Right ventricle myocardium inferior (tissue), 1 donor: ENCODE measurements at regions not wholly inside any gene's neighbourhood (a gene's known extent, or its start where the extent isn't known, plus 50 kb on each side); places are given as distances from the start of the nearest gene placed in this dataset.
A peak's percentile ranks its signal among the peaks of the same experiment; 100 is the strongest.

ENCODE experiments used
- ATAC-seq: fragments of 200-7000 bp; cut with Tn5 transposase; one replicate; pipeline ENCODE4 v1.9.1; 2020; ENCODE audit warnings: mild to moderate bottlenecking, moderate library complexity
- DNase-seq: peaks from one replicate; pipeline ENCODE4 v3.0.0; 2021; ENCODE audit errors: missing footprints
- intact Hi-C: fragments of 100-400 bp; cut with DNase I; formaldehyde crosslinking; loops from one replicate; pipeline ENCODE4 v1.11.0; 2022
- donor health status: DM: no; HTN: yes; CAD: no; lungs with severe emphysema.

DNA sequence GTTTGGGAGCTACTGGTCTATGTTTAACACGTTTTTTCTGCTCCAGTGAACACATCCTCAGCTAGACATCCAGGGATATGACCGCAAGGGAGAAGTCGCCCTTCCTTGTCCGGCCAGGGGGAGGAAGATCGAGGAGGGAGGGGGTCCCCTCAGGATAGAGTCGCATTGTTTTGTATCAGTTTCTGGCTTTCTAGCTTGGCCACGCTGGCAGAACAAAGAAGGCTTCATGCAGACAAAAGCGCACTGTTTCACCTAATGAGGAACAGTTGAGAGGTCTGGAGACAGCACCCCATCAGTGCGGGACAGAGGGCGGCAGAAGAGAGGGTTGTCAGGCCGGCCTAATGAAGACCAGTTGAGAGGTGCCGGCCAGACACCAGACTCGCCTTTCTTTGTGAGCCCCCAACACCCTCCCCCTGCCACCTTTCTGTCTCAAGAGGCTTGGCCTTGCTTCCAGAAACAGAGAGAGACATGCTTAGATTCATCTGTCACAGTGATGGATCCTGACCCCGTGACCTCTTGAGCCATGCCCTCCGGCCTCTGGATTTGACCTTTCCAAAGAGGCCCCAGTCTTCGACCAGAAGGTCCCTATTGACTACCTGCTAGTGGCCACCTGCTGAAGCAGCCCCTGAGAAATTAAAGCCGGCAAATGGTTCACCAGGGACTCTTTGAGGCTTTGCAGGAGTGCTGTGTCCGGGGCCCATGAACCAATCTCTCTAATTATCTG lies 254.7 kb upstream of the TBX3 start:
- DNase-seq: no peak
- intact Hi-C loops: no loop called here
- ATAC-seq: no peak

DNA sequence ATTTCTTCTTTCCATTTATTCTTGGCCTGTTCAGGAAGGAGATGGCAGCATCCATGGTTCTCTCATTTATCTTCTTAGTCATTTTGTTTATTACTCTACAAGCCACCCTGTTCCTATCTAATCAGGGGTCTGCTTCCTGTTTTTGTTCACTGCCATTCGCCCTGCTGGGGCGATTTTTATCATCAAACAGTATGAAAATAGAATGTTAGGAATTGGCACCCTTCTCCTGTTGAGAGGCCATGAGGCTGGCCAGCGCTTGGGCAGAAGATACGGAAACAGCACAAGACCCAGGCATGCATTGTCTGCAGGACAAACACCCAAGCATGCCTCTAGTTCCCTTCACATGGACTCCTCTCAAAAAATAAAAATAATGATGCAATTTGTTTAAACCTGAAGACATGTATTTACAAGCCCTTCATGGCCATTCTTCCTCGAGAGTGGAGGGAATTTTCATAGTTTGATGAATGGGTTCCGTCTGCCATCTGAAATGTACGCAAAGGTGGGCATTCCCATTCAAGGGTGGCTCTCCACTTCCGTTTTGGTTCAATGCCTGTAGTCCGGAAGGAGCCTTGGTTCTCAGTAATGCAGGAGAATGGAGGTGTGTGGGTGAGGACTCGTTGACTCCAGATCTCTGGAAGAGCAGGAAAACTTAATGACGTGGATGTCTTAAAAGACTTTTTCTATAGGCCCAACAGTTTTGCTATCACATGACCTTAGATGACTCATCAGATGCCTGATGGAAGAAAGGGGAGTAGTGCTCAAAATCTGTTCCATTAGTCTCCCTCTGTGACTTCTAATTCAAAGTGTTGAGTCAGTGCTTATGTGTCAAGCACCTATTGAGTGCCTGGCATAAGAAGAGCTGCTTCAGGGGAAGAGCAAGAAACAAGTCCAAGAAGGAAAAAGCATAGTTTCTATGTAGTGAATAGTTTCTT lies 252.4 kb upstream of the TBX3 start:
- DNase-seq (no peak), ATAC-seq (no peak)
- intact Hi-C loops: no loop called here

DNA sequence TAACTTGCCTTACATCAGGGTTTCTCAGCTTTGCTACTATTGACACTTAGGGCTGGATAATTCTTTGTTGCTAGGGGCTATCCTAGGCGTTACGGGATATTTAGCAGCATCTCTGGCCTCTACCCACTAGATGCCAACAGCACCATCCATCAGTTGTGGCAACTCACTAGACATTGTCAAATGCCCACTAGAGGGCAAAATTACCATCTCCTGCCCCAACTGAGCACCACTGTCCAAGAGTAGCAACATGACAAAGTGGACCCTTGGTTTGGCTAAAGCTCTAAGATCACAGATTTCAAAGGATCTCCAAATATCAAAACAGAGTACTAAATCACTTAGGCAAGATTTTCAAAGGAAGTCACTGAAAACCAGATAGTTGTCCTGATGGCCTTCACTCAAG lies 251.7 kb upstream of the TBX3 start:
- no peak for ATAC-seq
- no peak for DNase-seq
- intact Hi-C loops: no loop called here

DNA sequence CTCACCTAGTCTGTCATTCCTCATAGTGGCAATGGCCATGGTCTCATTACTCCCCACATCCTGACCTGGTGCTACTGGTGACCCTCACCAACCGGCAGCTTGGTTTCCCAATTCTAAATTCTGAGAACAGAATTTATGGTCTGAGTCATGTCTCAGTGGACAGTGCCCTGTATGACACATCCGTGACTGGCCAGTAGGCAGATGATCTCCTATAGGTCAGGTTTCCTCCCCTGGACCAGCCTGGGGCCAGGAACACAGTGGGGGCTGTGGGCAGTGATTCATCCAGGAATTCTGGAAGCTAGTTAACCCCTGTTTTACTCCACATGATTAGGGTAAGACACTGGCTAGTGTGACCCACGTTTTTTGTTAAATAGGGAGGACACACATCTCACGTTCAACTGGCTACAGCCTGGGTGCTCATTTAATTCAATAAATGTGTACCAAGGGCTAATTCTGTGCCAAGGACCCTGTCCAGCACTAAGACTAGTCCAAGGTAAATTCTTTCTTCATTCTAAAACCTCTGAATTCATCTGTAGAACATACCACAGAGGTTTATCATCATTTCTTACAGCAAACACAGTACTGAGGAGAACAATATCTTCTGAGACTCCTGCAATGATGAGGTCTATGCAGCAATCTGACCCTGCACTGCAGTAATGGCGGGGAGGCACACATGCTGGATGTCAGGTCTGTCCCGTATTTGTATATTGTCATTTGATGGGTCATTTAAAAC lies 249.6 kb upstream of the TBX3 start:
- ATAC-seq (no peak), DNase-seq (no peak)
- intact Hi-C loops: no loop called here

DNA sequence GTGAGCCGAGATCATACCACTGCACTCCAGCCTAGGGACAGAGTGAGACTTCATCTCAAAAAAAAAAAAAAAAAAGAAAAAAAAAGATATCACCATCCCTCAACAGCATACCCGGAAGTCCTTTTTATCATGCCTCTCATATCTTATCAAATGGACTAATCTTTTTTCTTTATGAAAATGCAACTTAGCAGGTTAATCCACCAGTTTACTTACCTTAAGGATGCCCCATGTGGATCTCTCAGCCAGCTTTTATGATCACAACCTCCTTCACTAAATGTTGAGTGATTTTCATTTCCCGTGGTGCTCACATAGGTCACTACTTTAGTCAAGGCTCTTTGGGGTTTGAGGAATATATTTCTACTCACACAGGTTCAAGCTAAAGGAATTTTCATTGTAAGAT lies 248.8 kb upstream of the TBX3 start:
- ATAC-seq: no peak
- intact Hi-C loops: no loop called here
- no peak for DNase-seq

DNA sequence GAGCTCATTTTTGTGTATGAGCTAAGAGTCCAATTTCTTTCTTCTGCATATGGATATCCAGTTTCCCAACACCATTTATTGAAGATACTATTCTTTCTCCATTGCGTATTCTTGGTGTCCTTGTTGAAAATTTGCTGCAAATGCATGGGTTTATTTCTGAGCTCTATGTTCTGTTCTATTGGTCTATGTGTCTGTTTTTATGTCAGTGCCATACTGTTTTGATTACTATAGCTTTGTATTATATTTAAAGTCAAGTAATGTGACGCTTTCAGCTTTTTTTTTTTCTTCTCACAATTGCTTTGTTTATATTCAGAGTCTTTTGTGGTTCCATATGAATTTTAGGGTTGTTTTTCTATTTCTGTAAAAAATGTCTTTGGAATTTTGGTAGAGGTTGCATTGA lies 247.1 kb upstream of the TBX3 start:
- intact Hi-C loops: no loop called here

DNA sequence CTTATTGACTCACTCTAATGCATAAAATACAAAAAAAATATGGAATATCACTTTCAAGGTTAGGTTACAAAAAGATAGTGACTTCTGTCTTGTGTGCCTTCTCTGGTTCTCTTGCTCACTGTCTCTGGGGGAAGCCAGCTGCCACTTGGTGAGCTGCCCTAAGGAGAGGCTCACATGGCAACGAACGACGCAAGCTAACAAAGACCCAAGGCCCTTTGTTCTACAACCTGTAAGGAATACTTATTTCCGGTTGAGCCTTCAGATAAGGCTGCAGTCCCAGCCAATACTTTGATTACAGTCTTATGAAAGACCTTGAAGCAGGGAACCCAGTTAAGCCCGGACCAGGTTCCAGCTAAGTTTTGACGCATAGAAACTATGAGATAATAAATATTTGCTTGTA lies 242.4 kb upstream of the TBX3 start:
- no peak for DNase-seq
- no peak for ATAC-seq
- intact Hi-C loops: no loop called here

More for the DNA sequence above, 247.1 kb upstream of the TBX3 start:
- ATAC-seq (no peak), DNase-seq (no peak)

DNA sequence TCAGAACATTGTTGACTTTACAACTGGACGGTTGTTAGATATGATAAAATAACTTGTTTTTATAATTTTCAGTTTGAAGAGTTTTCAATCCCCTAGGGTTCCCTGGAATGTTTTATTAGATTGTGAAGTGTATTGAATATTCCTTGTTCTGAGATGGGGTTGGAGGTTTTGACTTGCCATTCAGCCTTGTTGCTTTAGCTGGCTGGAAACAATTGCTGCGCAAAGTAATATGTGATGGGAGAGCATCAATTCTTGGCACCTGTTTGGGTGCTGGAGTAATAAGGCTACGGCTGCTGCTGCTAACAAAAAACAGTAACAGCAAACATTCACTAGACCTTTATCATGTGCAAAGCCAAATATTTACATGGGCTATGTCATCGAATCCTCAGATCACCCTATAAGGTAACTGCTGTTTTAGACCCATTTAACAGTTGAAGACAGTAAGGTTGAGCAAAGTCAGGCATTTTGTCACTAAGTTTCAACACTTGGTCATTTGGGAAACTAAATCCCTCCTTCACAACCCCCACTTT lies 241.0 kb upstream of the TBX3 start:
- ATAC-seq: no peak
- intact Hi-C loops: no loop called here

DNA sequence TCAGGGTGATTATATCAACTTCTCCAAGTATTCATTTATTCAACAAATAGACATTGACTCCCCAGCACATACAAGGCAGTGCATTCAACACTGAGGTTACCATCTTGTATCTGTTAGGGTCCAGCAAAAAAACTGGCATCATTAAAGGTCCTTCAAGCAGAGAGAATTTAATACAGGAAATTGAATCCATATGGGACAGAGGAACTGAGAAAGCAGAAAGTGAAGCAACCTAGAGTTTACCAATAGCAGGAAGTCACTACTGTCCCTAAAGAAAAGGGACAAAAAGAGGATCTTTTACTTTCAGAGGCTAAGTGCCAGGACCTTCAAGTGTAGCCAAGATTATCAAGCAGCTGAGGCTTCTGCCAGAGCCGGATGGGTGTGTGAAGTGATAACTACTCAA lies 237.8 kb upstream of the TBX3 start:
- DNase-seq (no peak), ATAC-seq (no peak)
- intact Hi-C loops: no loop called here

More for the DNA sequence above, 241.0 kb upstream of the TBX3 start:
- no peak for DNase-seq

DNA sequence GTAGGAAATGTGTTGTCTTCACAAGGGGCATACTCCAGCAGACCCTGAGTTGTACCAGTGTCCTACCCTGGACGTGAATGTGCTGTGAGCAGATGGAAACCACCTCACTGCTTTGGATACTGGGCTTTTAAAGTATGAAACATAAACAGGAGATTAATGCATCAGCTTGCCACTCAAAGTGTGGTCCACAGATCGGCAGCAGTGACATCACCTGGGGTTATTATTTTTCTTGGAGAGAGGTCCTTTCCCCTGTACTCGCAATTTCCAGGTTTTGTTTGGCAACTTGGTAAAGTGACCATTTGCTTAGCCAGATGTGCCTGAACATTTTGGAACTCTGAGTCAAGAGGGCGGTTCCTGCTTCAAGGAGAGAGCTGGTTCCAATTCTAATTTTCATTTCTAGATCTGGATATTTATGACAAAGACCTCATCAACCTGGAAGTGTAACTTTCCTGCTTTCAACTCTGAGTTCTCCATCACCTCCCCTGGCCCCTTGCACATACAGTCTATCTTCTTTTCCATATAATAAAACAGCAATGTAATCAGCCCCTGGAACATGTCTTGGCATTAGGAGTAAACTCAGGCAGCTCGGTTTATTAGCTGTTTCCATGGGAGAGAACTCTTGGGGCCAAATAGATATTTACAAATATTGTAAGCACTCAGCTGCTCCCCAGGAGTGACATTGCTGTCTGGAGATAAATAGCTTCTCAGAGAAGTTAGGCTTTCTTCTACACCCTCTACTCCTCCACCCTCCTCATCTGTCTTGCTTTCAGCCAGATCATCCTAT lies 237.0 kb upstream of the TBX3 start:
- intact Hi-C loops: no loop called here
- DNase-seq (no peak), ATAC-seq (peak; percentile 65)

DNA sequence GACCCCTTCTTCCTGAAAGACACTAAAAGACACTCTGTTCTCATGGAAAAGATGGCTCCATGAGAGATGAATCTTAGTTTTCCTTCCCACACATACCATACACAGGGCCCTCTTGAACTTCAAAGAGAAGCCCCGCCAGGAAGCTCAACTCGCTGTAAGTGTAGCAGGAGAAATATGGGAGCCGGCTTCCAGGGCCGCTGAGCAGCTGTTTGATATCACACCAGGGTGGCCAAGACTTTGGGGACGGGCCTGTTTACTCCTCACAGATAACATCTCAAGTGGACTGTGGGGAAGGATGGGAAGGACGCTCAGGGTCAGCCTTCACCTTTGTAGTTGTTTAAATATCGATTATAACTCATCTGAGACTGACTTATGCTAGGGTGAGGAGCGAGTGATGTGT lies 235.5 kb upstream of the TBX3 start:
- intact Hi-C loops: no loop called here
- DNase-seq (no peak), ATAC-seq (no peak)

DNA sequence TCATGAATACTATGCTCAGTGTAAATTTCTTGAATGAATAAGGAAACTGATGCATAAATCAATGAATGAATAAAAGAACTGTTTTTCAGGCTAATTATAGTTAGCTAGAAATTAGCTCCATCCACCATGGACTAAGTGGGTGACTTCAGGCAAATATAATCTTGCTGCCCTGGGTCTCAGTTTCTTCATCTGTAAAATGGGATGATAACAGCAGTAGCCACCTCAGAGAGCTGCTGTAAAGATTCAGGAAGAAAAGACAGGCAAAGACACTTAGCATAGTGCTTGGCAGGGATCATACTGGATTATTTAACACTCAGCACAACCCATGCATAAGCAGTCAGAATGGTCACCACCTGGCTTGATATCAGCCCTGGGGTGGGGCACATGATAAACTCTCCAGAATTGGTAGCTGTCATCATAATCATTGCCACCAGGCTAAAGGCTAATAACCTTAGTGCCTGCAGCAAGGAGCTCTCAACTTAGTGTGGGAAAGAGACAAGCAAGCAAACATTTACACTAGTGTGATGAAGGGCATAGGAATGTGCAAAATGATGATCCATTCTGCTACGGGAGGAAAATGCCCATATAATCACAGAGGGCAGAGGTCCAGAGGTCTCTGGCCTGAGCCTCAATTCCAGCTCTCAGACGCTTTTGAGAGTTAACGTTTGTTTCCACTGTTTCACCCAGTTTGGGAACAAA lies 234.7 kb upstream of the TBX3 start:
- intact Hi-C loops: no loop called here
- ATAC-seq: no peak
- no peak for DNase-seq

DNA sequence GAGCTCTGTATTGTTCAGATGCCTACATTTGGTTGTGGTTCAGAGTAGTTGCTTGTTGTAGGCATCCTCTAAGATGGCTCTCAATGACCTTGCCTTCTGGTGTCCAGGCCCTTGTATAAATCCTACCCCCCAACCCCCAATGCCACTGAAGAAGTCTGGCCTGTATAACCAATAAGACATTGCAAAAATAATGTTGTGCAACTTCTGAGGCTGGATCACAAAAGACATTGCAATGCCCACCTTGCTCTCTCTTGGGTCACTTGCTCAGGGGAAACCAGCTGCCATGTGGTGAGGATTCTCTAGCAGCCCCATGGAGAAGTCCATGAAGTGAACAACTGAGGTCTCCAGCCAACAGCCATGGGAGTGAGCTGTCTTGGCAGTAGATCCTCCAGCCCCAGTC lies 234.0 kb upstream of the TBX3 start:
- intact Hi-C loops: no loop called here
- no peak for DNase-seq
- no peak for ATAC-seq

DNA sequence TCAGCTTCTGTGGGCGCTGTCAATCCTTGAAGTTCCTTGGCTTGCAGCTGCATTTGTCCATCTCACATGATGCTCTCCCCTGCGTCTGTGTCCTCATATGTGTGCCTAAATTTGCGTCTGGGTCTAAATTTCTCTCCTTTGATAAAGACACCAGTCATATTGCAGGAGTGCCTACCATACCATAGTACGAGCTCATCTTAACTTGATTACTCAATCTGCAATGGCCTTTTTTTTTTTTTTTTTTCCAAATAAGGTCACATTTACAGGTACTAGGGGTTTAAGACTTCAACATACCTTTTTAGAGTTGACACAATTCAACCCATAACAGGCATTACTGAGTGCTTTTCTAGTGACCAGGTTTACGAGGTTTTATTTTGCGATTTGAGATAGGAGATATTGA lies 233.3 kb upstream of the TBX3 start:
- DNase-seq (no peak), ATAC-seq (no peak)
- intact Hi-C loops: no loop called here

DNA sequence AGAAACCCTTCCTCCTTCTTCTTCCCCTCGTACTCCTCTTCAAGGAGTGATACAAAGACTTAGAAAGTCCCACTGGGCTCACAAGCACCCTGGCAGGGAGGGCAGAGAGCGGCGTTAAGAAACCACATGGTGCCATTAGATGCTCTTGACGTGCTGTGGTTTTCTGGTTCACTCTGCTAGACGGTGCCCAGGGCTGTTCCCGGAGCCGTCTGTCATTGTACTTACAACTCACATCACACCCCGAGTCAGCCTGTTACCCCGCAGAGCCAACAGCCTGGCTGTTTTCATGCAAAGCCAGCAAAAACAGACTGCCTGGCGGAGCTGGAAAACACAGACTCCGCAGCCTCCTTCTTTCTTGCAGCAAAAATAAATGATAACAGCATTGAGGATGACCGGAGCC lies 232.6 kb upstream of the TBX3 start:
- ATAC-seq (no peak), DNase-seq (no peak)
- intact Hi-C loops: no loop called here

DNA sequence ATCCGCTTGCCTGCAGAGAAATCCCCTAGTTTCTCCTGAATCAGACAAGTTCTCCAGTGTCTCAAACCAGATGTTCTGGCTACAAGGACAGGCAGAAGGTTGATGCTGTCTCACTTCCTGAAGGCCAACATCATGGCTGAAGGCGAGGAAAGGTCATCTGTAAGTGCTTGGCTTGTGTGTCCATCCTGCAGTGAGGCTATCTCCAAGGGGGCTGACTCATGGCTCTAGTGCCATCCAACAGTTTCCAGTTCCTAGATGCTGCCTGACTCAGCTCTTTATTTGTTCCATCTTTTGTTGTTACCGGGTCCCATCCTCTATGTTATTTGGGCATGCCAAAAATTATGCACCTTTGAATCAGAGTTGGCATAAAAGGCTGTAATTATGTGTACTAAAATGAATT lies 232.1 kb upstream of the TBX3 start:
- intact Hi-C loops: no loop called here
- ATAC-seq: no peak
- DNase-seq: no peak

DNA sequence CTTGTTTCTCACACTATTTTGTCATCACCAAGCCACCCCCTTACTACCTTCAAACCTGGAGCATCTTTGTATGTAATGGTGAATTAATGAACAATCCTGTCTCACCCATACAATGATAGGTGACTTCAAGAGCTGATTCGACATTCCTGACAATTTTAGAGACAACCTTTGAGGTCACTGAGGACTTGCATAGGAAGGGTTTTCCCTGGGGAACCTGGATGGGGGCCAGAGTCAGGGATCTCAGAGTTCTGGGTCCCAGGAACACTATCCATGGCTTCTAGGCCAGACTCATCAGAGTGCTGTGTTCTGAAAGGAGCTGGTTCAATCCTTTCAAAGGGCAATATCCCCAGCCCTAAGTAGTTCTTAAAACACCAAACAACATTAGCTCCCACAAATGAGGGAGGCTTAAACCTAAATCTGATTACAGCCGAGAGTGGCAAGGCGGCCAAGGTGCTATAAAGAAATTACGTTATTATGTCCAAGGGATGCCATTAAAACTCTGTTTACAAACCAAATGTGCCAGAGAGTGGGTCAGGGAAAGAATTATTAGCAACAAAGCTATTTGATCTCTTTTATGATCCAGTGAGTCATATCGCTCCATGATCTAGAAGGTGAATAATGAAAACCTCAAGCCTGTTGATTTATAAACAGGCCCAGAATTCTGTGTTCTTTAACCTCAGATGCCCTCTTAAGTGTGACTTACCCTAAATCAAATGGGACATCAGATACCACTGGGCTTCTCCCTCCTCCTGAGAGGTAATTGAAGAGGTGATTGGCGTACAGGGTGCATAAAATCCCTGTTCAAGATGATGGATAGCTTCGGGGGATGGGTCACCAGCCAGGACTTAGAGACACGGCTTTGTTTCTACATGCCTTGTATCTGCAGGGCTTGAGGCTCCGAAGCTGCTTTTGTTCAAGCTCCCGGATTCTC lies 230.2 kb upstream of the TBX3 start:
- ATAC-seq: no peak
- DNase-seq: no peak
- intact Hi-C loops: no loop called here
